ENCODE measurements at regions not wholly inside any gene's neighbourhood (a gene's known extent, or its start where the extent isn't known, plus 50 kb on each side); places are given as distances from the start of the nearest gene placed in this dataset.

DNA sequence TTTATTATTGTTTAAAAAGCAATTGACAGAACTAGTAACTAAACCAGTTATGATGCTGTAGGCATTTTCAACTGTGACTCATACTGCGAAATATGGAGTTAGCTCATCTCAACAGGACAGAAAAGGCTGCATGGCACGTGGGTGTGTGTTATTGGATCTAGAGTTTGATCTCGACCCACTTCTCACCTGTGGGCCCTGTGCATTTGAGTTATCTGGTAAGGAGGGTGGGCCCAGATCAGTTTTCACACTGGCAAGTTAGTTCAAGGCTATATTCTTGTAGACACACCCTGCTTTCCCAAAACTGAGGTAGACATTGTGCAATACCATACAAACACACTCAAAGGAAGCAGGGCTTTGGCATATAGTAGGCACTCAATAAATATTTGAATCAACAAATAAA, 71.3 kb upstream of the PRDX6 start:
- no peak for DNase-seq

DNA sequence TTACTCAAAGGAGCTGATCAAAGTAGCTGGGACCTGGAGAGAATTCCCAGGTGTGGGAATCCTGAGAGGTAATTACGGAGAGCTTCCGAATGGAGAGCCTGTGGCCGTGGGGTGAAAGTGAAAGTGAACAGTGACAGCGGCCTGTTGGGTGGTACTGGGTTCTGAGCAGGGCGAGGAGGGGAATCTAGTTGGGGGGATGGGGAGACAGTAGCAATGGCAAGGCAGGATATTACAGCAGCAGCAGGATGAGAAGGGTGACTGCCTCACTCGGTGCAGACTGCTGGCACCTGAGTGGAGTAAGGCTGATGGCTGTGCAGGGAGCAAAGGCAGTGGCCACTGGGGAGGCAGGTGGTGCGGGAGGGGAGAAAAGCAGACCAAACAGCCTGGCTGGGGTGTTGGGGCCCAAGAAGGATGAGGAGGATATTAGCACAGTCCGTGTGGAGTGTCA, 70.3 kb upstream of the PRDX6 start:
- DNase-seq, result no peak

DNA sequence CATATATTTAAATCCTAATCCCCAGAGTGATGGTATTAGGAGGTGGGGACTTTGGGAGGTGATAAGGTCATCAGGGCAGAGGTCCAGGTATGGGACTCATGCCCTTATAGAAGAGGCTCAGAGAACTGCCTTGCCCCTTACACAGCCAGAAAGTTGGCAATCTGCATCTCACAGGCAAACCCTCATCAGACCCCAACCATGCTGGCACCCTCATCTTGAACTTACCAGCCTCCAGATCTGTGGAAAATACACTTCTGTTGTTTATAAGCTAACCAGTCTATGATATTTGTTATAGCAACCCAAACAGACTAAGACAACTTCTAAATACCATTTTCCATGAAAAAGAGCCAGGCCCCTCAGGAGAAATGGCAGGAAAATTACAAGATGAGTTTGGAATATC, 69.3 kb upstream of the PRDX6 start:
- DNase-seq, result no peak

DNA sequence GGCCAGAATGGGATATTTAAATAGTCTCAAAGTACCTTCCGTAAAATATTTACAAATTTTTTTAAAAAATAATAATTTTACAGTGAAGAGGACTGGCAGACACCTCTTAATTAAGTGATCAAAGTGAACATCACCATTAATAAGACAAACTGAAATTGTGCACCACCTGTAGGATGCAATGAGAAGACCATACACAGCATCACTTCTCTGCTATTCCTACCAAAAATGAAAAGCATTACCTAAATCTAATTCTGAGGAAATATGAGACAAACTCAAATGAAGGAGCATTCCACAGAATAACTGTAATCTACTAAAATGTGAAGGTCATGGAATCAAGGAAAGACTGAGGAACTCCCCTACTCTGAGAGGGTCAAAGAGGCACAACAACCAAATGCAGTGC, 68.2 kb upstream of the PRDX6 start:
- no peak for DNase-seq

DNA sequence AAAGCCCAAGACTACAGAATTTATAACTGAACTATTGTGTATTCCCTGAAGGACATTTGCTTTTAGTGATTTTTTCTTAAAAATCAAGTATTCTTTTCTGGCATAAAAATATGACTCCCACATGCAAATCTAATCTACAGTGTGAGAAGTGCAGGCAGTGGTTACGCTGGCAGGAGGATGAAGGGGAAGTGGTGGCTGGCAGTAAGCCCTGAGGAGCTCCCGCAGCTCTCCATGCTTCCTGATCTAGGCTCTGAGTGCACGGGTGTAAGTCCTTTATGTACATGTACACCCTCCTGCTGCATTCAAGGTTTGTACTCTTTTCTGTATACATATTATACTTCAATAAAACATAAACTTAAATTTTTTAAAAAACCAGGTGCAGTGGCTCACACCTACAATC, 67.5 kb upstream of the PRDX6 start:
- DNase-seq, result no peak

DNA sequence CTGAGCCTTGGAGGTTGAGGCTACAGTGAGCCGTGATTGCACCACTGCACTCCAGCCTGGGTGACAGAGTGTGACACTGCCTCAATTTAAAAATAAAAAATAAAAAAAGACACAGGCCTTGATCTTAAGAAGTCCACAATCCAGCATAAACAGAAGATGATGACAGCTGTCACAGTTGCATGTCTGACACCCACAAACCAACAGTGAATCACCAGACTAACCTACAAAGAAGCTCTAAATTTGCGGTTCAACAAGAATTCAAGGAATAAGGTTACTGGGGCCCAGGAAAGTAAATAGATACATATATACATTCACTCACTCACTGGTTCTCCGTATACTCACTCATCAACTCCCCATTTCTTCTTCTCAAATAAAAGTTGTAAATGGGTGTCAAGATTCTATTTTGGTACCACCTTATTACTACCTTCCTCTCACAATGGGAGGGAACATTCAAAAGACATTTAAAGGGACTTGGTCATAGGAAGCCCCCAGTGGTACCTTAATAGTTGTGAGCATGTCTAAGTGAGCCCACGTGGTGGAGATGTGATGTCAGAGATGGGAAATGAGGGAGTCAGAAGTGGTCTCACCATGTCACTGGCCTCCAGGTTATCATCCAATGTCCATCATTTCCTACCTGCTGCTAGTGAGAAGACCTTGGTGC, 66.9 kb upstream of the PRDX6 start:
- no peak for DNase-seq

DNA sequence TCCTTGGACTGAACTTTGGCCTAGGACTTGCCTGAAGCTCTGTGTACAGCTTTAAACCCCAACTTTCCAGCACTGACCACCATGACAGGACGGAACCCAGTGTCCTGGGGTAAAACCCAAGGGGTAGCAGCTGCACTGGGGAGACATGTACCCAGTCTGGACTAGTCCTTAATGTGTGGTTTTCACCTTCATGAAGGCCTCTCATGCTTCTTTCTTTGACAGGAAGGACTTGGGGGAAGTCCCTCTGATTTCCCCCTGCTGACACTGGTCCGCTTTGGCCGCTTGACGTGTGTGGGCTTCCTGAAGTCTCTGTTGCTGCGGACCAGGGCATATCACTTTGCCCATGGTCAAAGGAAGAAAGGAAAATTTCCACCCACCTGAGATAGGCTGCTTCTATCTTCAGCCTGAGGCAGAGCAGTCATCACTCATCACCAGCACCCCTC, 66.3 kb upstream of the PRDX6 start:
- DNase-seq, result no peak

DNA sequence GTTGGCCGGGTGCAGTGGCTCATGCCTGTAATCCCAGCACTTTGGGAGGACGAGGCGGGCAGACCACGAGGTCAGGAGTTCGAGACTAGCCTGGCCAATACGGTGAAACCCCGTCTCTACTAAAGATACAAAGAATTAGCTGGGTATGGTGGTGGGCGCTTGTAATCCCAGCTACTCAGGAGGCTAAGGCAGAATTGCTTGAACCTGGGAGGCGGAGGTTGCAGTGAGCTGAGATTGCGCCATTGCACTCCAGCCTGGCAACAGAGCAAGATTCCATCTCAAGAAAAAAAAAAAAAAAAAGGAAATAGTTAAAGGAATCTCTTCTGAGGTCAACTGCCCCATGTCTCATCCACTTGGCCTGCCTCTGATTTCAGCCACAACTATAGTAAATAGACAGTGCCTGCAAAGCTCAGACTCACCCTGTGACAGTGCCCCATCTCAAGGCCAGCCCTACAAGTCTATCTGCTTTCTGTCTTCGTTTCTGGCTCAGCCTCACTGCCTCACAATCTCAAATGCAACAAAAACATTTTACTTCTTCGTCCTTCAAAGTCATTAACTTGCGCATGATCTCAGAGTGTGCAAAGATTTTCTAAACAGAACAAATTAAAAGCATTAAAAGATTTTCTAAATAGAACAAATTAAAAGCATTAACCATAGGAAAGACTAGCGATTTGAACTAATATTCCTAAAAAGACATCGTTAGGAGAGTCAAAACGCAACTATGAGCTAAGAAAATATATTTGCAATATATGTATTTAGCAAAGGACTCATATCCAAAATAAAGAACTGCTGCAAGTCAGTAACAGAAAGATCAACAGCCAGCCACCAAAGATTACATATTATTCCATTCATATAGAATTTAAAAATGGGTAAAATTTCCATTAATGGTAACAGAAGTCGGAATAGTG, 65.0 kb upstream of the PRDX6 start:
- DNase-seq, result no peak

DNA sequence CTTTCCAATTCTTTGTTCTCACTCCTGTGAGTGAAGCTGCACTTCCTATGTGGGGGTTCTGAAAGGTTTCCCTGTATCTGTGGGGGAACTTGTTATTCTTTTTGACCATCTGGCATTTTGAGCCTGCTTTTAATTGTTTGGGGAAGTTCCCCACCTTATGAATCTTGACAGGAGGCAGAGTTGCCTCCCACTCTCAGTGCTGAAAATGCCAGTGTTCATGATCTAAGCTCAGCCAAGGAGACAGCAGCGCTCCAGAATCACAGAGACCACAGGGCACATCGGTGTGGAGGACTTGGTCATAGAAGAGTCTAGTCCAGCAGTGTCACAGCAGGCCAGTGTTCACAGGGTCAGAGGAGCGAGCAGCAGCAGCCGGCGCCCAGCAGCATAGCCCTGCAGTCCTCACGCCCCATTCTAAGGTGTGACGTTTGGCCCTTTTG, 63.8 kb upstream of the PRDX6 start:
- DNase-seq, result no peak

DNA sequence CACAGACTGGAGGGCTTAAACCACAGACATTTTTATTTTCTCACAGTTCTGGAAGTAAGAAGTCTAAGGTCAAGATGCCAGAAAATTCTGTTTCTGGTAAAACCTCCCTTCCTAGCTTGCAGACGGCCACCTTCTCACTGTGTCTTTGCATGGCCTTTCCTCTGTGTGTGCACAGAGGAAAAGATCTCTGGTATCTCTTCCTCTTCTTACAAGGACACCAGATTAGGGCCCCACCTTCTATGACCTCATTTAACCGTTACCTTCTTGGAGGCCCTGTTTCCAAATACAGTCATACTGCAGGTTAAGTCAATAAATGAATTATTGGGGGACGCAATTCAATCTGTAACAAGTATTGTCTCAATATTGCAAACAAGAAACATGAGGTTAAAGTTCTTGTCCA, 63.0 kb upstream of the PRDX6 start:
- no peak for DNase-seq

DNA sequence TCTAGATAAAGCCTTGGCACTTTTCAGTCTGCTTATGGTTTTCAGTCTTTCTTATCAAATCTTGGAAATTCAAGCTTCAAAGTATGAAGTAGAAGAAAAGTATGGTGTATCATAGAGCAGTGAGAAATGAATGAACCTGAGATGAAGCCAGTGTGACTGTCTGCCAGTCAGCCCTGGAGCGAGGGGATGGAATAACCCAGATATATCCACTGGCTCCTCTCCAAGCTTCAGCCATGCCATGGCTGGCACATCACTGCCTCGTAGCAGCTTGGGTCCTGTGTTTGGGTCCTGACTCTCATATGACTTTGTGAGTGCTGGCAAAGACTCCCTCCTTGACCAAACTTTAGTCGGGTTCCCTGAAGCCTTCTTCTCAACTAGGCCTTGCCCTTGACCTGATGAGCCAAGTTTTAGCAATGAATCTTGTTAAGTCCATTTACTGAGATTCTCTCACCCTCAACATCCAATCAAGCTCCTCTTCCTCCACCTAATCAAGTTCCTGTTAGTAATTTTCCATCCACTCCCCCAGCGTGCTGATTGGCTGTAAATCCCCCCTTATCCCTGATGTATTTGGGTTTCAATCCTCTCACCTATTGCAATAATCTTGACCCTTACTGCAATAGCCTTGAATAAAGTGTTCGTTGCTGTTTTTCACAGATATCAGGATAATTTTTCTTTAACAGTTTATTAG, 62.5 kb upstream of the PRDX6 start:
- DNase-seq, result no peak

DNA sequence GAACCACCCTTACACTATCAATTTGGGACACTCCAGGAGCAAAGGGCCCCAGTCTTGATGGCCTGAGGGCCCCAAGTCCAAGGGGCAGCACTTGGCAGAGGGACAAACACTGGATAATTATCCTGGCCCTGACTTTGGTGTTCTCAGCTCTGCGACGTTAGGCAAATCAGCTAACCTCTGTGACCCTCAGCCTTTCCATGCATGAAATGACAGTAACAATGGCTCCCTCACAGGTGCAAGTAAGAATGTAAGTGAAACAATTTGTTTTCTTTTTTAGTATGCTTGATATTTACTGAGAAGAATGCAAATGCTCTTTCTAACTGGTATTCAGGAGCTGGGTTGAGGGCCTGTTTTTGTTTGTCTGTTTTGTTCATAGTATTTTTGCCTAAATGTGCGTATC, 61.6 kb upstream of the PRDX6 start:
- no peak for DNase-seq

DNA sequence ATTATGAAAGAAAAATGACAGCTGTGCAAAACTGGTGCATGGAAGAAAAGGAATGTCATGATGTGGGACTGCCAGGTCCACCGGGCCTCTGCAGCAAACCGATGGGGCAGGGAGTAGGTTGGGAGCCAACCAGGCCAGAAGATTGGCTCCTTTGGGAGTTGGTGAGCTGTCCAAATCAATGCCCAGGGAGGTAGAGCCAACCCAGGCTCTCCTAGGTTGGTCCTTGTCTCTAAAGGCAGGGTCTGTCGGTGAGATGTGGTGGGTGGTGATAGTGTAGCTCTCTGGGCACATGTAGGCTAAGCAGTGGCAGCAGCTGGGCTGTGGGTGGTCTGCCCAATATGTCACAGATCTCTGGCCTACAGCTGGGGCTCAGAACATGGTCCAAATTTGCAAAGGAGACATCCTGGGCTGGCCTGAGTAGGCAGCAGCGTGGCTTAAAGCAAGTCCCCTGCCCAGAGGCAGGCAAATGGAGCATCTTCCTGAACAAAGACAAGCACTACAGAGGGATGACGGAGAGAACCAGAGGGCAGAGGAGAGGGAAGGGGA, 61.2 kb upstream of the PRDX6 start:
- no peak for DNase-seq

DNA sequence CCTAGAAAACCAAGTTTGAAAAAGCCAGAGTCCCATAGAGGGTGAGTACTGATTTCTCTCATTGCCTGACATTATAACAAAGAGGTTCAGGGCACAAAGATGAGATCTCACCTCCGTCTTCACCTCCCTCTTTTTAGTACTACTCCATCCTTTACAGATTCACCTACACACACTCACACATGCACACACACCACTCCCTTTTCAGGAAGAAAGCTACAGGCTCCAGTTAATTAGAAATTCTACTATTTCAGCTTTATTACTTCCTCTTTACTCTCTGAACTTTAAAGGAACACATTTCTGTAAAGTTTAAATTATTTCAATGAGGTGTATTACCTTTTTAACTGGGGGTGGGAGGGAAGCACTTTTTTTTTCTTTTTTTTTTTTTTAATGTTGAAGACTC, 59.6 kb upstream of the PRDX6 start:
- no peak for DNase-seq

DNA sequence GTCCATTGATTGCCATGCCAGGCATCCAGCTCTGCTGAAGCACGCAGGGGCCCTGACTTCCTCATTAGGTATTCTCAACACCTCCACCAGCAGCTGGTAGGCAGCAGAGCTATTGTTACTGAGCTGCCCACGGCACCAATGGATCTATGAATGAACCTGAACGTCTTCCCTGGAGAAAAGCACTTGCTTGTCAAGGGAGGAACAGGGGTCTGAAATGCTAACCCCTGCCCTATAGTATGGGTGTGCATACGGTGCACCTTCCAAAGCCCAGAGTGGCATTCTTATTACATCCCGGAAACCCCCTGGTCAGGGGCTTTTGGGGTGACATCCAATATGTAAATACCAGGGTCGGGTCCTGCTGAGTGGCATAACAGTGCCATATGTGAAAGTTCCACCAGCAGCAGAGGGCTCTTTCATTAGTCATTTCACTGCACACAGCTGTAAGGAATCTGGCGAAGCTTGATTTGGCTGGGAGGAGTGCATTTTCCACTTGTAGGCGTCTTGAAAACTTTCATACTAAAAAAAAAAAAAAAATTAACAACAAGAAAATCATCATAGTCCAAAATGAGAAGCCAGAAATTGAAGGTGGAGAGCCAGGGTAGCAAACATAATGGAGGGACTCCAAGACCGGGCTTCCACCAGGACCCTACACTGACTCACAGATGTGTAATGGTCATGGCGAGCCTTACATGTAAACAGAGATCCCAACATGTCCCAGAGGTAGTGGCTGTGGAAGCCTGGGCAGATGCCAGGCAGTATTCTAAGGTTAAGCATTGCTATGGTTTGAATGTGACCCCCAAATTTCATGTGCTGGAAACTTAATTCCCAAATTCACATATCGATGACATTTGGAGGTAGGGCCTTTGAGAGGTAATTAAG, 58.8 kb upstream of the PRDX6 start:
- no peak for DNase-seq

DNA sequence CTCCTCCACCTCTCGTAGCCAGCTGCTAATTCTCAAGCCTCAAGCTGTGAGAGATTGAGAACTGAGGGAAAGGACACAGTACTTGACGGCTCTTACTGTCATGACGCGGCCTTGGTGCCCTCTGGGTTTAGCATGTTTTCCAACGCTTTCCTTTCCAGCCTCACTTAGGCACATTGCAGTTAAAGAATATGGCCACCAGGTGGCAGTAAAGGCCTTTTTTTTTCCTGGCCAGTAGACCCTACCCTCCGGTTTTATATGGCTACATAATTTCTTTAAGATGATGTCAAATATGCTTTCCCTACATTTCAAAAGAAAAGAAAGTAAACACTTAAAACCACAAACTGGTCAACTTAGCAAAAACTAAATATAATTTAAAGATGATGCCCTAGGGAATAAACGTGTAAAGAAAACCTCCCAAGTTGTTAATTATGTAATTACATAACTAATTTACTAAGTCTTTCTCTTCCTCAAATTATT, 56.8 kb upstream of the PRDX6 start:
- DNase-seq, result peak; percentile 82

DNA sequence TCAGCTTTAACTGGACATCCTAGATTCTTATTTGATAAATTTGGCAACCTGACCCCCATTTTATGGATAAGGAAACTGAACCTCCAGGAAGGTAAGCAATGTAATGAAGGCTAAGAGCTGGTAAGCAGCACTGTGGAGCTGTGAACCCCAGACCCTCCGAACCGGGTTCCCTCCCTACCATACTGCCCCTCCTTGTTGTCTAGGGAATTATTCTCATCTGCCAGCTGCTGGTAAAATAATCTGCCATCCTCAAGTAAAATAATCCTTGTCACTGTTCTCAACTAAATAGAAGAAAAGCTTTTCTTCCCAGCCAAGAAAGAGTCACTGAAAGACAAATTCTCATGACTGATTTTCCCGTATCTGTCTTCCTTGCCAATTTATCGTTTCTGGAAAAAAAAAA, 55.8 kb upstream of the PRDX6 start:
- DNase-seq, result no peak

DNA sequence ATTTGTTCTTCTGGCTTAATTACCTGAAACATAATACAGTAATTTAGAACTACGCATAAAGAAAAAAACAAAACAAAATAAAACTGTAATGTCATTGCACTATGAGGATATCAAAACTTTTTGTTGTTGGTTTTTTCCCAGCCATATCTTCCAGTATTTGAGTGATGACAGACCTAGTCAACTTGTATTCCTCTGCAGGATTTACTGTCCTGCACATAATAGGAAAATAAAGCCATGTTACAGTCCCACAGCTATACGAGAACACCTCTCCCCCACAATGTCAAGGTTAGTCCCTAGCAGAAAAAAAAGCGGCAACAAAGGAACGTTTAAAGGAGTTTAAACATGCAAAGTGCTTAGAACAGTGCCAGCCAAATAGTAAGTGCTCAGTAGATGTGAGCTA, 55.3 kb upstream of the PRDX6 start:
- no peak for DNase-seq

DNA sequence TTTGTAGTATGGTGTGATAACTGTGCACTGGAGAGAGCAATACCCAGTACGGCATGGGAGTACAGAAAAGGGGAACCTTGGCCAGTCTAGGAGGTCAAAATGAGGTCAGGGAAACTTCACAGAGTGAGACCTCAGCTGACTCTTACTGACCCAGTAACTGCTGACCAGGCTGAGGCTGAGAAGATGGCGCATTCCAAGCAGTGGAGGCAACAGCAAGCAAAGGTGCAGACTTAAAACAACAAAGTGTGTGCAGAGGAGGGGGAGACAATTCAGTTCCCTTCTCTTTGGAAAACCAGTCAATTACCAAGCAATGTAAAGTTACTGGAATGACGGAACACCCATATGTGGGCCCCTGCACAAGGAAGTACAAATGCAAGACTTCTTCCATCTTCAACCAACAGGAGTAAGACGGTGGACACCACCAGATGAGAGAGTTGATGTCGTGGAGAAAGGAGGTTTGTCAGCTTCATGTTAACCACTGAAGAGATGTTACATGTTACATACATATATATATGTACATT, 54.6 kb upstream of the PRDX6 start:
- DNase-seq, result no peak

DNA sequence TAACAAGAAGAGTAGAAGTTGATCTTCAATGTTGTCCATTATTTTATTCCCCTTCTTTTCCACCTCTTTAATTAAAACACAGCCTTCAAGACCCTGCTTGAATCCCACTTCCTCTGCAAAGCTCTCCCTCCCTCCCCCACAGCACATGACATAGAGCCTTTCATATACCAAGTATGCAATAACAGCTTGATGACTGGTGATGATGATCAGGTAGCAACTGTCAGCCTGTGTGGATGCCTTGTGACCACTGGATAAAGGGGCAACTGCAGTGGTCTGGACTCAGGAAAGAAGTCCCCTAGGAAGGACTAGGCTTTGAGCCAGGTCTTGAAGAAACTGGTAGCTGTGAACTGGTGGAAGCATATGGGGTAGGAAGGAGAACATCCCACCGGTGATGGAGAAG, 53.8 kb upstream of the PRDX6 start:
- DNase-seq, result no peak

DNA sequence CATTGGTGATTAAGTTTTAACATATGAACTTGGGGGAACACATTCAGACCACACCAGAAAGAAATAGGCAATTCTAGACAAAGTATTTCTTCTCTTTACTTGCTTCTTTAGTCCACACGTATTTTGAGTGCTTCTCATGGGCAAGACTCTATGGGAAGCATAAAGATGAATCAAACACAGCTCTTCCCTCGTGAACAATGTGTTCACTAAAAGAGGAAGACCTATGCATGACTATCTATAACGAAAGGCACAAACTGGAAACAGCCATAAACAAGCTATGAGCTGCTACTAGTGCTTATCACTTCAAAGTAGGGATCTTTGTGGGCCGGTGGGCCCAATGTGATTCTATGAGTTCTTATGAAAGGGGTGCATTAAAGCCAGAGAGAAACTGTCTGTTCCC, 53.0 kb upstream of the PRDX6 start:
- DNase-seq, result no peak

DNA sequence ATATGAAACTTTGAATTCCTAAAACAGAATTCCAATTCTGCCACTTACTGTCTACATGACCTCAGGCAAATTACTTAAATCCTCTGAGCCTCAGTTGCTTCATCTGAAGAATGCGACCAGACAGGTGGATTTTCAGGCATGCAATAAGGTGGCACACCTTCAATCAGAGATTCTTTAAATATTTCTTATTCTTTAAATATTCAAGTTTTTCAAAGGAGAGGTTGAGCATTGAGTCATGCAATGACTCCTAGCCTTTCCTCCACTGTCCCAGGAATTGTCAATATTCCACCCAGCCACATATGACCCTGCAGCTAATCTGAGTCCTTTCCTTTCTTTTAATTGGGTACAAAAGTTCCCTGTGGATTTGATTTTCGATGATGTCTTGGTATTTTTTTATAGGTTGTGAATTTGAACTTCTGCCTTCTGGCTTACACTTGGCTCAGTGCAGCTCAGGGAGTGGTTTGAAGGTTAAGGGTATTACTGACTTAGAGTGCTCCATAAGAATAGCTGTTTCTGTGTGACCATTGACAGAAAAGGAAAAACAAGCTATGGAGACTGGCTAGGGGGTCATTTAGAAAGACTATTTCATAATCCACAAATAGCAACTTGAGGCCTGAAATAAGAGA, 52.2 kb upstream of the PRDX6 start:
- no peak for DNase-seq
